HCT116 (cell line): ENCODE measurements at regions not wholly inside any gene's neighbourhood (a gene's known extent, or its start where the extent isn't known, plus 50 kb on each side); places are given as distances from the start of the nearest gene placed in this dataset.

ENCODE experiments used
- ATAC-seq: fragments of 200-7000 bp; cut with Tn5 transposase; 2 replicates; pipeline ENCODE4 v1.9.1; 2020; ENCODE audit warnings: mild to moderate bottlenecking, moderate library complexity
- BruUV-seq: library from RNA; stranded (reverse); fragments of 400-500 nt; replicated peaks from 2 replicates; lab custom pipeline; 2021; lab: Mats Ljungman, UMichigan
- CTCF ChIA-PET: fragments of 300-600 bp; sonication (Branson Sonifier 250); formaldehyde crosslinking; loops from one replicate; lab custom pipeline; 2021; ENCODE audit warnings: antibody characterized with exemption; lab: Charles Lee
- POLR2A ChIA-PET: fragments of 300-600, 350-600 bp; sonication (Branson Sonifier 250); formaldehyde crosslinking; loops from one replicate; lab custom pipeline; 2021; ENCODE audit warnings: antibody characterized with exemption; lab: Charles Lee
- RAD21 ChIA-PET, 2 experiments: fragments of 300-600 bp; sonication (Branson Sonifier 250); formaldehyde crosslinking; loops; one replicate each; lab custom pipeline; 2023; ENCODE audit warnings: low total read pairs in 2 of 2; ENCODE audit not compliant: uncharacterized antibody in 2 of 2, unreplicated experiment in 2 of 2, low non-redundant PET in 1 of 2; lab: Charles Lee
- DNase-seq: peaks from one replicate; pipeline ENCODE4 v3.0.0-alpha.2; 2010; ENCODE audit warnings: low read depth, low spot score
- H2AFZ ChIP-seq: fragments of 200-600 bp; shearing (Covaris generic), sonication (generic); 2 replicates; pipeline ENCODE4 v1.6.1; 2017; ENCODE audit warnings: low read depth, mixed run types, mixed read lengths, antibody characterized with exemption, low read length; ENCODE audit not compliant: poor library complexity, severe bottlenecking
- H3K27ac ChIP-seq: 2 replicates; pipeline ENCODE4 v1.5.1; 2012; ENCODE audit warnings: low read depth, low read length
- H3K27me3 ChIP-seq: fragments of 200-600 bp; sonication (generic); 2 replicates; pipeline ENCODE4 v1.6.1; 2016; ENCODE audit warnings: mixed run types, low read length, mixed read lengths; ENCODE audit not compliant: insufficient read depth
- H3K36me3 ChIP-seq, 2 experiments: fragments of 200-500 bp in 1 of 2; fragments of 200-600 bp in 1 of 2; sonication (Bioruptor generic) in 1 of 2; sonication (generic) in 1 of 2; 2 replicates each; pipeline versions ENCODE4 v1.5.1 to v1.6.1; 2014 to 2016; ENCODE audit warnings: low read length in 2 of 2, inconsistent platforms in 1 of 2, mixed read lengths in 1 of 2, mixed run types in 1 of 2; ENCODE audit not compliant: insufficient read depth in 2 of 2, control insufficient read depth in 1 of 2
- H3K4me1 ChIP-seq, 2 experiments: fragments of 200-600 bp in 1 of 2; sonication (generic) in 1 of 2; 2 replicates each; pipeline versions ENCODE4 v1.5.1 to v1.6.1; 2012 to 2017; ENCODE audit warnings: low read length in 2 of 2, inconsistent platforms in 1 of 2, mild to moderate bottlenecking in 1 of 2, mixed read lengths in 1 of 2, mixed run types in 1 of 2, moderate library complexity in 1 of 2; ENCODE audit not compliant: insufficient read depth in 2 of 2, control insufficient read depth in 1 of 2
- H3K4me2 ChIP-seq: fragments of 200-600 bp; sonication (generic); 2 replicates; pipeline ENCODE4 v1.6.1; 2017; ENCODE audit warnings: mixed run types, low read length, mixed read lengths
- H3K4me3 ChIP-seq, 2 experiments: fragments of 200-600 bp in 1 of 2; sonication (generic) in 1 of 2; replicated peaks in 1 of 2; 2 replicates each; pipeline ENCODE4 v1.5.1; 2011 to 2016; ENCODE audit warnings: low read length in 2 of 2, control low read depth in 1 of 2, low read depth in 1 of 2, mild to moderate bottlenecking in 1 of 2, mixed read lengths in 1 of 2, mixed run types in 1 of 2
- H3K79me2 ChIP-seq: fragments of 200-600 bp; sonication (generic); 2 replicates; pipeline ENCODE4 v1.6.1; 2017; ENCODE audit warnings: mild to moderate bottlenecking, mixed run types, low read length, moderate library complexity, mixed read lengths; ENCODE audit not compliant: insufficient read depth
- H3K9ac ChIP-seq: fragments of 200-600 bp; sonication (generic); 2 replicates; pipeline ENCODE4 v1.6.1; 2016; ENCODE audit warnings: low read length, mixed read lengths
- H3K9me2 ChIP-seq: fragments of 200-600 bp; sonication (generic), shearing (Covaris generic); 2 replicates; pipeline ENCODE4 v1.6.1; 2017; ENCODE audit warnings: mixed run types, mild to moderate bottlenecking, moderate library complexity; ENCODE audit not compliant: insufficient read depth
- H3K9me3 ChIP-seq, 2 experiments: fragments of 200-500 bp in 1 of 2; fragments of 200-600 bp in 1 of 2; sonication (Bioruptor generic) in 1 of 2; sonication (generic) in 1 of 2; 2 replicates each; pipeline ENCODE4 v1.6.1; 2014 to 2017; ENCODE audit warnings: low read length in 2 of 2, mixed read lengths in 2 of 2, inconsistent platforms in 1 of 2, low read depth in 1 of 2, mild to moderate bottlenecking in 1 of 2, mixed run types in 1 of 2, moderate library complexity in 1 of 2; ENCODE audit not compliant: control insufficient read depth in 1 of 2, insufficient read depth in 1 of 2
- H4K20me1 ChIP-seq: fragments of 200-600 bp; sonication (generic), shearing (Covaris generic); 2 replicates; pipeline ENCODE4 v1.6.1; 2017; ENCODE audit warnings: mixed run types, mild to moderate bottlenecking, moderate library complexity; ENCODE audit not compliant: insufficient read depth
- ATF3 ChIP-seq: IDR thresholded peaks from 2 replicates; pipeline ENCODE4 v1.6.1; 2012
- CTCF ChIP-seq, 3 experiments: fragments of 200-600 bp in 1 of 3; sonication (generic) in 1 of 3; IDR thresholded peaks in 2 of 3; conservative IDR thresholded peaks in 1 of 3; 2 replicates each; pipeline ENCODE4 v1.5.1; 2012 to 2017; ENCODE audit warnings: low read depth in 2 of 3, low read length in 2 of 3, antibody characterized with exemption in 1 of 3, borderline replicate concordance in 1 of 3, control low read depth in 1 of 3, mild to moderate bottlenecking in 1 of 3, mixed read lengths in 1 of 3, mixed run types in 1 of 3, moderate library complexity in 1 of 3; ENCODE audit not compliant: insufficient read depth in 1 of 3
- ELF1 ChIP-seq: IDR thresholded peaks from 2 replicates; pipeline ENCODE4 v1.6.1; 2012; ENCODE audit warnings: low read depth, borderline replicate concordance
- EZH2phosphoT487 ChIP-seq: fragments of 200-600 bp; IDR thresholded peaks from 2 replicates; pipeline ENCODE4 v1.6.1; 2018; ENCODE audit warnings: antibody characterized with exemption, borderline replicate concordance
- FOSL1 ChIP-seq: IDR thresholded peaks from 2 replicates; pipeline ENCODE4 v1.6.1; 2012; ENCODE audit warnings: low read depth
- JUND ChIP-seq: IDR thresholded peaks from 2 replicates; pipeline ENCODE4 v1.6.1; 2012
- MAX ChIP-seq: IDR thresholded peaks from 2 replicates; pipeline ENCODE4 v1.6.1; 2012
- POLR2A ChIP-seq: IDR thresholded peaks from 2 replicates; pipeline ENCODE4 v1.7.0; 2011; ENCODE audit warnings: borderline replicate concordance; ENCODE audit not compliant: insufficient read depth, insufficient read length; ENCODE audit errors: extremely low read depth
- POLR2AphosphoS5 ChIP-seq: IDR thresholded peaks from 2 replicates; pipeline ENCODE4 v1.6.1; 2011; ENCODE audit warnings: mild to moderate bottlenecking, low read depth, low read length, moderate library complexity
- RAD21 ChIP-seq: IDR thresholded peaks from 2 replicates; pipeline ENCODE4 v1.6.1; 2012; ENCODE audit warnings: low read depth, mild to moderate bottlenecking
- REST ChIP-seq: IDR thresholded peaks from 2 replicates; pipeline ENCODE4 v1.6.1; 2012; ENCODE audit warnings: low read depth
- SIN3A ChIP-seq: IDR thresholded peaks from 2 replicates; pipeline ENCODE4 v1.6.1; 2012; ENCODE audit warnings: low read depth
- SP1 ChIP-seq: IDR thresholded peaks from 2 replicates; pipeline ENCODE4 v1.6.1; 2012; ENCODE audit warnings: low read depth
- TCF7L2 ChIP-seq: IDR thresholded peaks from 2 replicates; pipeline ENCODE4 v1.7.0; 2011; ENCODE audit warnings: borderline replicate concordance, inconsistent platforms; ENCODE audit not compliant: insufficient read depth, insufficient read length; ENCODE audit errors: extremely low read depth
- YY1 ChIP-seq: IDR thresholded peaks from 2 replicates; pipeline ENCODE4 v1.6.1; 2011; ENCODE audit warnings: low read length, low read depth, moderate library complexity, mild to moderate bottlenecking; ENCODE audit not compliant: insufficient replicate concordance; ENCODE audit errors: extremely low read depth
- ZBTB33 ChIP-seq: IDR thresholded peaks from 2 replicates; pipeline ENCODE4 v1.6.1; 2011; ENCODE audit warnings: mild to moderate bottlenecking, low read length, moderate library complexity; ENCODE audit not compliant: insufficient replicate concordance; ENCODE audit errors: extremely low read depth
- intact Hi-C: fragments of 100-400 bp; cut with micrococcal nuclease; formaldehyde crosslinking; loops from 2 replicates; pipeline ENCODE4 v1.10.0; 2022

DNA sequence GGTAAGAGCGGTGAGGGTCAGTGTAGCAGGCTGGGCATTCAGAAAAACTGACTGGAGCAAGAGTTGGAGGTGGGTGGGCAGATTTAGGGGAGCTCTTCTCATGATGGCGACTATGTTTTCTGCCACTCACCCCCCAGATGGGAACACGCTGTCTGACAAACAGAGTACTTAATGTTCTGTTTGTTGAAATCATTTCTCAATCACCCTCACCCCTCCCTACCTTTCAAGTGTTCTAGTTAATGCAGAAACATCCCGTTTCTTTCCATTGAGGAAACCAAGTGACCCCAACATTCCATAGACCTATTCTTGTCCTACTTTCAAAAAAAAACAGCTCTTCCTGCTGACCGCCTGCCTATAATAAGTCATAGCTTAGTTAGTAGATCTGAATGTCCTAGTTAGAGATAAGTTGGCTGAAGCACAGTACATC, 132.5 kb upstream of the NEDD9 start:
- CTCF ChIA-PET: no interaction called here
- intact Hi-C loops: no loop called here
- peaks cover 0 to 12% of the 10 kb centered on the region in 2 experiments; a peak in 2 of 4 replicates for H3K4me1 ChIP-seq

More for the DNA sequence above, 132.5 kb upstream of the NEDD9 start:
- H3K9me2 ChIP-seq: no peaks in the 10 kb centered on the region
- no peaks in the 10 kb centered on the region for H4K20me1 ChIP-seq
- ChIA-PET POLR2A (no interaction called here), RAD21 (no interaction called here)
- no peaks in the 10 kb centered on the region for H3K36me3 ChIP-seq
- no peaks in the 10 kb centered on the region for H3K27me3 ChIP-seq
- no TSS peak for BruUV-seq
- no peak overlapping the region for H2AFZ ChIP-seq
- no peaks in the 10 kb centered on the region for H3K9me3 ChIP-seq
- no peaks in the 10 kb centered on the region for H3K79me2 ChIP-seq
- no peak overlapping the region for H3K4me2 ChIP-seq
- H3K4me3 ChIP-seq: no peak overlapping the region
- no peak overlapping the region for H3K27ac ChIP-seq
- ATAC-seq: no peak
- TF ChIP-seq SP1 (no peak), YY1 (no peak), ELF1 (no peak), MAX (no peak), POLR2A (no peak), RAD21 (no peak), EZH2phosphoT487 (no peak), JUND (no peak), TCF7L2 (no peak), FOSL1 (no peak), POLR2AphosphoS5 (no peak), CTCF (IDR thresholded peaks at IDR 0.05 in 2 of 3, conservative IDR thresholded peaks at IDR 0.05 in 1 of 3; ENCODE audit: borderline replicate concordance in 1 of 3, insufficient read depth in 1 of 3, low read depth in 2 of 3, low read length in 2 of 3) (no peak), ATF3 (no peak), SIN3A (no peak), REST (no peak), ZBTB33 (no peak)
- TF ChIP-seq, all 23 proteins: peak for 0
- no peak overlapping the region for H3K9ac ChIP-seq
- no peak for DNase-seq
